ENCODE measurements at regions not wholly inside any gene's neighbourhood (a gene's known extent, or its start where the extent isn't known, plus 50 kb on each side); places are given as distances from the start of the nearest gene placed in this dataset.
"Not testable (repeated sequence)": the region's sequence is repeated elsewhere in the genome, so short reads cannot be mapped to it uniquely, and the experiment has no call there.

- Histone ChIP-seq H3K27ac (ENCODE audit: low read length) (no peak overlapping the region), H3K4me1 (ENCODE audit: control insufficient read depth in 1 of 2, extremely low read depth in 1 of 2, insufficient read depth in 2 of 2, low read length in 2 of 2) (no peaks in the 10 kb centered on the region), H3K4me3 (ENCODE audit: control insufficient read depth in 1 of 2, extremely low read depth in 1 of 2, low read length in 1 of 2) (no peak overlapping the region), H3K36me3 (ENCODE audit: control insufficient read depth in 2 of 2, extremely low read depth in 1 of 2, insufficient read depth in 1 of 2, low read length in 1 of 2) (no peaks in the 10 kb centered on the region), H3K27me3 (replicated peaks in 1 of 2; ENCODE audit: control insufficient read depth in 2 of 2, extremely low read depth in 1 of 2, insufficient read depth in 2 of 2, low read length in 1 of 2) (no peaks in the 10 kb centered on the region), H3K9me3 (peaks cover 3% of the 10 kb centered on the region)
- no peaks in the 10 kb centered on the region for H3K36me3 Mint-ChIP-seq
- ATAC-seq (replicated peaks in 1 of 4) (no peak), DNase-seq (no peak)
- WGBS (ENCODE audit: insufficient coverage): 74% methylated on average over 3 of the region's 6 CpGs
- ChIA-PET CTCF (no interaction called here), POLR2A (no interaction called here)
- H3K4me1 Mint-ChIP-seq: no peaks in the 10 kb centered on the region
- H3K4me3 Mint-ChIP-seq: no peak overlapping the region
- H3K27me3 Mint-ChIP-seq: no peaks in the 10 kb centered on the region
- no peak overlapping the region for H3K27ac Mint-ChIP-seq
- H3K9me3 Mint-ChIP-seq: peaks cover 3 to 28% (median 4%) of the 10 kb centered on the region in 3 donors
Observed at GRCh38 chr4:188403272-188403671, 264.0 kb downstream of the TRIML1 start.

GRCh38 chr4:188405071-188405835 lies 266.0 kb downstream of the TRIML1 start:
- H3K36me3 ChIP-seq (ENCODE audit: control insufficient read depth in 2 of 2, extremely low read depth in 1 of 2, insufficient read depth in 1 of 2, low read length in 1 of 2); H3K36me3 Mint-ChIP-seq; H3K27me3 ChIP-seq (replicated peaks in 1 of 2; ENCODE audit: control insufficient read depth in 2 of 2, extremely low read depth in 1 of 2, insufficient read depth in 2 of 2, low read length in 1 of 2); CTCF ChIA-PET; POLR2A ChIA-PET; H3K4me3 ChIP-seq (ENCODE audit: control insufficient read depth in 1 of 2, extremely low read depth in 1 of 2, low read length in 1 of 2); H3K4me1 Mint-ChIP-seq; H3K4me3 Mint-ChIP-seq; ATAC-seq (replicated peaks in 1 of 4); H3K4me1 ChIP-seq (ENCODE audit: control insufficient read depth in 1 of 2, extremely low read depth in 1 of 2, insufficient read depth in 2 of 2, low read length in 2 of 2); H3K9me3 ChIP-seq; H3K27ac ChIP-seq (ENCODE audit: low read length); H3K27me3 Mint-ChIP-seq; H3K27ac Mint-ChIP-seq; DNase-seq: not testable (repeated sequence)
- WGBS (ENCODE audit: insufficient coverage): 93% methylated on average over 5 of the region's 14 CpGs
- H3K9me3 Mint-ChIP-seq: peaks cover 3 to 17% (median 9%) of the 10 kb centered on the region in 3 donors

- DNase-seq (no peak), ATAC-seq (replicated peaks in 1 of 4) (no peak)
- WGBS (ENCODE audit: insufficient coverage): no CpG with 5 or more reads among the region's 9 CpGs
- Mint-ChIP-seq H3K27me3 (no peaks in the 10 kb centered on the region), H3K4me1 (no peaks in the 10 kb centered on the region), H3K36me3 (no peaks in the 10 kb centered on the region), H3K27ac (no peak overlapping the region), H3K9me3 (peaks cover 3 to 15% (median 6%) of the 10 kb centered on the region in 3 donors), H3K4me3 (no peak overlapping the region)
- ChIA-PET CTCF (no interaction called here), POLR2A (no interaction called here)
- Histone ChIP-seq H3K27me3 (replicated peaks in 1 of 2; ENCODE audit: control insufficient read depth in 2 of 2, extremely low read depth in 1 of 2, insufficient read depth in 2 of 2, low read length in 1 of 2) (no peaks in the 10 kb centered on the region), H3K36me3 (ENCODE audit: control insufficient read depth in 2 of 2, extremely low read depth in 1 of 2, insufficient read depth in 1 of 2, low read length in 1 of 2) (no peaks in the 10 kb centered on the region), H3K9me3 (peaks cover 3% of the 10 kb centered on the region), H3K27ac (ENCODE audit: low read length) (no peak overlapping the region), H3K4me3 (ENCODE audit: control insufficient read depth in 1 of 2, extremely low read depth in 1 of 2, low read length in 1 of 2) (no peak overlapping the region), H3K4me1 (ENCODE audit: control insufficient read depth in 1 of 2, extremely low read depth in 1 of 2, insufficient read depth in 2 of 2, low read length in 2 of 2) (no peaks in the 10 kb centered on the region)
Observed at GRCh38 chr4:188408244-188409030, 269.2 kb downstream of the TRIML1 start.

- DNase-seq: no peak
- Histone ChIP-seq H3K9me3 (peaks cover 3% of the 10 kb centered on the region), H3K27me3 (replicated peaks in 1 of 2; ENCODE audit: control insufficient read depth in 2 of 2, extremely low read depth in 1 of 2, insufficient read depth in 2 of 2, low read length in 1 of 2) (no peaks in the 10 kb centered on the region), H3K4me3 (ENCODE audit: control insufficient read depth in 1 of 2, extremely low read depth in 1 of 2, low read length in 1 of 2) (no peak overlapping the region), H3K27ac (ENCODE audit: low read length) (no peak overlapping the region), H3K4me1 (ENCODE audit: control insufficient read depth in 1 of 2, extremely low read depth in 1 of 2, insufficient read depth in 2 of 2, low read length in 2 of 2) (no peaks in the 10 kb centered on the region), H3K36me3 (ENCODE audit: control insufficient read depth in 2 of 2, extremely low read depth in 1 of 2, insufficient read depth in 1 of 2, low read length in 1 of 2) (no peaks in the 10 kb centered on the region)
- Mint-ChIP-seq H3K36me3 (no peaks in the 10 kb centered on the region), H3K4me1 (no peaks in the 10 kb centered on the region), H3K4me3 (no peak overlapping the region), H3K27me3 (no peaks in the 10 kb centered on the region), H3K27ac (no peak overlapping the region), H3K9me3 (peaks cover 5 to 9% (median 6%) of the 10 kb centered on the region in 3 donors)
- ChIA-PET POLR2A (no interaction called here), CTCF (no interaction called here)
- 96% methylated on average over 3 of the region's 6 CpGs for WGBS (ENCODE audit: insufficient coverage)
- ATAC-seq (replicated peaks in 1 of 4): no peak
Observed at GRCh38 chr4:188409851-188410250, 270.6 kb downstream of the TRIML1 start.

- Mint-ChIP-seq H3K4me1 (no peaks in the 10 kb centered on the region), H3K27ac (no peak overlapping the region), H3K36me3 (no peaks in the 10 kb centered on the region), H3K27me3 (no peaks in the 10 kb centered on the region), H3K9me3 (peaks cover 5 to 17% (median 13%) of the 10 kb centered on the region in 3 donors), H3K4me3 (no peak overlapping the region)
- DNase-seq (no peak), ATAC-seq (replicated peaks in 1 of 4) (no peak)
- Histone ChIP-seq H3K27me3 (replicated peaks in 1 of 2; ENCODE audit: control insufficient read depth in 2 of 2, extremely low read depth in 1 of 2, insufficient read depth in 2 of 2, low read length in 1 of 2) (no peaks in the 10 kb centered on the region), H3K4me3 (ENCODE audit: control insufficient read depth in 1 of 2, extremely low read depth in 1 of 2, low read length in 1 of 2) (no peak overlapping the region), H3K36me3 (ENCODE audit: control insufficient read depth in 2 of 2, extremely low read depth in 1 of 2, insufficient read depth in 1 of 2, low read length in 1 of 2) (no peaks in the 10 kb centered on the region), H3K4me1 (ENCODE audit: control insufficient read depth in 1 of 2, extremely low read depth in 1 of 2, insufficient read depth in 2 of 2, low read length in 2 of 2) (no peaks in the 10 kb centered on the region), H3K27ac (ENCODE audit: low read length) (no peak overlapping the region), H3K9me3 (peaks cover 3% of the 10 kb centered on the region)
- 95% methylated on average over 19 of the region's 25 CpGs for WGBS (ENCODE audit: insufficient coverage)
- POLR2A ChIA-PET: no interaction called here
- CTCF ChIA-PET: no interaction called here
Observed at GRCh38 chr4:188411805-188412204, 272.6 kb downstream of the TRIML1 start.

- H3K36me3 ChIP-seq (ENCODE audit: control insufficient read depth in 2 of 2, extremely low read depth in 1 of 2, insufficient read depth in 1 of 2, low read length in 1 of 2): no peaks in the 10 kb centered on the region
- peaks cover 3% of the 10 kb centered on the region for H3K9me3 ChIP-seq
- Mint-ChIP-seq H3K9me3 (peaks cover 5 to 17% (median 16%) of the 10 kb centered on the region in 3 donors), H3K27ac (no peak overlapping the region), H3K36me3 (no peaks in the 10 kb centered on the region), H3K27me3 (no peaks in the 10 kb centered on the region), H3K4me3 (no peak overlapping the region), H3K4me1 (no peaks in the 10 kb centered on the region)
- DNase-seq (no peak), ATAC-seq (replicated peaks in 1 of 4) (no peak)
- H3K4me1 ChIP-seq (ENCODE audit: control insufficient read depth in 1 of 2, extremely low read depth in 1 of 2, insufficient read depth in 2 of 2, low read length in 2 of 2): no peaks in the 10 kb centered on the region
- no peak overlapping the region for H3K4me3 ChIP-seq (ENCODE audit: control insufficient read depth in 1 of 2, extremely low read depth in 1 of 2, low read length in 1 of 2)
- H3K27me3 ChIP-seq (replicated peaks in 1 of 2; ENCODE audit: control insufficient read depth in 2 of 2, extremely low read depth in 1 of 2, insufficient read depth in 2 of 2, low read length in 1 of 2): no peaks in the 10 kb centered on the region
- POLR2A ChIA-PET: no interaction called here
- H3K27ac ChIP-seq (ENCODE audit: low read length): no peak overlapping the region
- 100% methylated on average over 12 of the region's 13 CpGs for WGBS (ENCODE audit: insufficient coverage)
- CTCF ChIA-PET: no interaction called here
Observed at GRCh38 chr4:188412499-188412898, 273.3 kb downstream of the TRIML1 start.

Measured in T-cell (primary cell).